SU-DHL-6 (cell line): ENCODE measurements at regions not wholly inside any gene's neighbourhood (a gene's known extent, or its start where the extent isn't known, plus 50 kb on each side); places are given as distances from the start of the nearest gene placed in this dataset.
"Not testable (repeated sequence)": the region's sequence is repeated elsewhere in the genome, so short reads cannot be mapped to it uniquely, and the experiment has no call there.

Experiments used
- CTCF ChIP-seq: fragments of 200-600 bp; sonication (generic); IDR thresholded peaks from one replicate; pipeline ENCODE4 v1.5.1; 2017; ENCODE audit warnings: antibody characterized with exemption, mild to moderate bottlenecking, low read length, moderate library complexity; ENCODE audit not compliant: insufficient read depth, poor library complexity, severe bottlenecking
- EZH2phosphoT487 ChIP-seq: fragments of 200-600 bp; sonication (generic), shearing (Covaris generic); conservative IDR thresholded peaks from 2 replicates; pipeline ENCODE4 v1.6.1; 2018; ENCODE audit warnings: mild to moderate bottlenecking, antibody characterized with exemption, low read length, moderate library complexity, mixed read lengths

GRCh38 chr12:131201912-131202311, 248.2 kb downstream of the ADGRD1 start:
- TF ChIP-seq CTCF, EZH2phosphoT487: not testable (repeated sequence)
